ENCODE measurements at regions not wholly inside any gene's neighbourhood (a gene's known extent, or its start where the extent isn't known, plus 50 kb on each side); places are given as distances from the start of the nearest gene placed in this dataset.

DNA sequence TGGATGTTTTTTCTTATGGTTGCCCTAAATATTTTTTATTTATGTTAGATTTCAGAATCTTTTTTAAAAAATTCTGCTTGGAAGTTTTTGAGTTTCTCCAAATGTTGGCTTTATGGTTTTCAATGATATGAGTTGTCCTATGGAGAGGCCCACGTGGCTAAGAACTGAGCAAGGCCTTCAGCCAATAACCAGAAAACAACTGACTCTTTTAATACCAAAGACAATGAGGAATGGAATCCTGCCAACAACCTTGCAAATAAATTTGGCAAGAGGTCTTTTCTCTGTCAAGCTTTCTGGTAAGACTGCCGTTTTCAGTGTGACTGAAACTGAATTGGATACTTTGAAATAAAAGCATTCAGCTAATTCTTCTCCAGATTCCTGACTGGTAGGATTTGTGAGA lies 1740.1 kb upstream of the WWC1 start:
- peaks cover 11% of the 10 kb centered on the region for H3K9me3 Mint-ChIP-seq
- CTCF ChIA-PET = no interaction called here
- DNase-seq (no peak), ATAC-seq (no peak)
- TF ChIP-seq, protein P1, sequence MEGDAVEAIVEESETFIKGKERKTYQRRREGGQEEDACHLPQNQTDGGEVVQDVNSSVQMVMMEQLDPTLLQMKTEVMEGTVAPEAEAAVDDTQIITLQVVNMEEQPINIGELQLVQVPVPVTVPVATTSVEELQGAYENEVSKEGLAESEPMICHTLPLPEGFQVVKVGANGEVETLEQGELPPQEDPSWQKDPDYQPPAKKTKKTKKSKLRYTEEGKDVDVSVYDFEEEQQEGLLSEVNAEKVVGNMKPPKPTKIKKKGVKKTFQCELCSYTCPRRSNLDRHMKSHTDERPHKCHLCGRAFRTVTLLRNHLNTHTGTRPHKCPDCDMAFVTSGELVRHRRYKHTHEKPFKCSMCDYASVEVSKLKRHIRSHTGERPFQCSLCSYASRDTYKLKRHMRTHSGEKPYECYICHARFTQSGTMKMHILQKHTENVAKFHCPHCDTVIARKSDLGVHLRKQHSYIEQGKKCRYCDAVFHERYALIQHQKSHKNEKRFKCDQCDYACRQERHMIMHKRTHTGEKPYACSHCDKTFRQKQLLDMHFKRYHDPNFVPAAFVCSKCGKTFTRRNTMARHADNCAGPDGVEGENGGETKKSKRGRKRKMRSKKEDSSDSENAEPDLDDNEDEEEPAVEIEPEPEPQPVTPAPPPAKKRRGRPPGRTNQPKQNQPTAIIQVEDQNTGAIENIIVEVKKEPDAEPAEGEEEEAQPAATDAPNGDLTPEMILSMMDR (IDR thresholded peaks at IDR 0.05) = no peak
- H3K36me3 Mint-ChIP-seq (ENCODE audit: low read depth) = no peaks in the 10 kb centered on the region
- no peaks in the 10 kb centered on the region for H3K27me3 Mint-ChIP-seq
- intact Hi-C loops (cut with micrococcal nuclease) = no loop called here
- H3K4me3 Mint-ChIP-seq = no peak overlapping the region
- POLR2A ChIA-PET = no interaction called here
- no peak overlapping the region for H3K27ac Mint-ChIP-seq
- no peaks in the 10 kb centered on the region for H3K4me1 Mint-ChIP-seq (ENCODE audit: low read depth)

DNA sequence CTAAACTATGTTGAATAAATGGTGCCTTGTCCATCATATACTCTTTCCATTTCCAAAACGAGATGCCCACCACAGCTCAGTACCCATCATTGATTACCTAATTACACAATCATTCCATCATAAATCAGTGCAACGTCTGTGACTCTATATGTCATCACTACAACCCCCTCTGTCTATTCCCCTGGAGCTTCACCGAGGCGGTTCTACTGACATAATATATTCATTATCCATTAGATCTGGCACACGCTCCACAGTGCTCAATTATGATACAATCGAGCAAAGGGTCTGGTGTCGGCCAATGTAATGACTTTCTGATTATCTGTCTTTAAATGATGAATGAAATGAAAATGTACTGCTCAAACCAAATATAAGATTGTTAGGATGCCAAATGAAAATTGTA lies 1737.7 kb upstream of the WWC1 start:
- DNase-seq (no peak), ATAC-seq (no peak)
- Mint-ChIP-seq H3K36me3 (ENCODE audit: low read depth) (no peaks in the 10 kb centered on the region), H3K9me3 (peaks cover 13% of the 10 kb centered on the region), H3K27ac (no peak overlapping the region), H3K4me1 (ENCODE audit: low read depth) (no peaks in the 10 kb centered on the region), H3K4me3 (no peak overlapping the region), H3K27me3 (no peaks in the 10 kb centered on the region)
- TF ChIP-seq, protein P1 (IDR thresholded peaks at IDR 0.05) = no peak
- POLR2A ChIA-PET = no interaction called here
- CTCF ChIA-PET = no interaction called here
- intact Hi-C loops (cut with micrococcal nuclease) = no loop called here

GRCh38 chr5:166561759-166562158 lies 1729.7 kb upstream of the WWC1 start:
- ATAC-seq = no peak
- intact Hi-C loops (cut with micrococcal nuclease) = no loop called here
- Mint-ChIP-seq H3K36me3 (ENCODE audit: low read depth) (no peaks in the 10 kb centered on the region), H3K4me1 (ENCODE audit: low read depth) (no peaks in the 10 kb centered on the region), H3K9me3 (peaks cover 18% of the 10 kb centered on the region), H3K27me3 (no peaks in the 10 kb centered on the region), H3K4me3 (no peak overlapping the region), H3K27ac (no peak overlapping the region)
- no peak for DNase-seq
- TF ChIP-seq, protein P1 (IDR thresholded peaks at IDR 0.05) = no peak
- ChIA-PET CTCF (no interaction called here), POLR2A (interaction anchor here (0.5 kb wide), 1 partner anchor 18 kb away, joined by 4 read pairs; no protein-coding TSS in a partner anchor)

DNA sequence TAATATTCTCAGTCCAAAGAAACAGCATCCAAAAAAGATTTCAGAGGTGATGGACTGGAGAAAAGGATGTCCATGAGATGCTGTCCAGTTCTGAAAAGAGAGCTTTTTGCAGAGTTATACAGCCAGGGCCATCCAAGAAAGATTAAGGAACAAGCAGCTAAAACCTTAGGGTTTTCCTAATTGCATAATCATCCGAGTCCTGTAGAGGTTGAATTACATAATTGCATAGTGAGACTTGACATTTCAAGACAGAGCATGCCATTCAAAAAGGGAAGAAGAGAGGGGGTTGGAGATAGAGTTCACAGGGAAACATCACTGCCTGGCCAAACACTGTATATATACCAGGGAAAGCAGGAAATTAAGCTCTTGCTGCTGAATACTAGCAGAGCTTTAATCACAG lies 1729.2 kb upstream of the WWC1 start:
- no peaks in the 10 kb centered on the region for H3K27me3 Mint-ChIP-seq
- H3K9me3 Mint-ChIP-seq = peaks cover 18% of the 10 kb centered on the region
- no peak overlapping the region for H3K4me3 Mint-ChIP-seq
- DNase-seq (no peak), ATAC-seq (no peak)
- TF ChIP-seq, protein P1 (IDR thresholded peaks at IDR 0.05) = no peak
- H3K4me1 Mint-ChIP-seq (ENCODE audit: low read depth) = no peaks in the 10 kb centered on the region
- no peaks in the 10 kb centered on the region for H3K36me3 Mint-ChIP-seq (ENCODE audit: low read depth)
- intact Hi-C loops (cut with micrococcal nuclease) = no loop called here
- H3K27ac Mint-ChIP-seq = no peak overlapping the region
- CTCF ChIA-PET = no interaction called here
- POLR2A ChIA-PET = no interaction called here

GRCh38 chr5:166566725-166567124 lies 1724.7 kb upstream of the WWC1 start:
- Mint-ChIP-seq H3K4me3 (no peak overlapping the region), H3K27ac (no peak overlapping the region), H3K27me3 (no peaks in the 10 kb centered on the region), H3K4me1 (ENCODE audit: low read depth) (no peaks in the 10 kb centered on the region), H3K9me3 (peaks cover 8% of the 10 kb centered on the region), H3K36me3 (ENCODE audit: low read depth) (no peaks in the 10 kb centered on the region)
- intact Hi-C loops (cut with micrococcal nuclease) = no loop called here
- ATAC-seq (no peak), DNase-seq (no peak)
- ChIA-PET POLR2A (no interaction called here), CTCF (no interaction called here)
- TF ChIP-seq, protein P1 (IDR thresholded peaks at IDR 0.05) = no peak

All from activated CD8-positive, alpha-beta T cell treated with anti-CD3 and anti-CD28 coated beads for 36 hours (primary cell).